ENCODE measurements at regions not wholly inside any gene's neighbourhood (a gene's known extent, or its start where the extent isn't known, plus 50 kb on each side); places are given as distances from the start of the nearest gene placed in this dataset.
"Not testable (repeated sequence)": the region's sequence is repeated elsewhere in the genome, so short reads cannot be mapped to it uniquely, and the experiment has no call there.

DNA sequence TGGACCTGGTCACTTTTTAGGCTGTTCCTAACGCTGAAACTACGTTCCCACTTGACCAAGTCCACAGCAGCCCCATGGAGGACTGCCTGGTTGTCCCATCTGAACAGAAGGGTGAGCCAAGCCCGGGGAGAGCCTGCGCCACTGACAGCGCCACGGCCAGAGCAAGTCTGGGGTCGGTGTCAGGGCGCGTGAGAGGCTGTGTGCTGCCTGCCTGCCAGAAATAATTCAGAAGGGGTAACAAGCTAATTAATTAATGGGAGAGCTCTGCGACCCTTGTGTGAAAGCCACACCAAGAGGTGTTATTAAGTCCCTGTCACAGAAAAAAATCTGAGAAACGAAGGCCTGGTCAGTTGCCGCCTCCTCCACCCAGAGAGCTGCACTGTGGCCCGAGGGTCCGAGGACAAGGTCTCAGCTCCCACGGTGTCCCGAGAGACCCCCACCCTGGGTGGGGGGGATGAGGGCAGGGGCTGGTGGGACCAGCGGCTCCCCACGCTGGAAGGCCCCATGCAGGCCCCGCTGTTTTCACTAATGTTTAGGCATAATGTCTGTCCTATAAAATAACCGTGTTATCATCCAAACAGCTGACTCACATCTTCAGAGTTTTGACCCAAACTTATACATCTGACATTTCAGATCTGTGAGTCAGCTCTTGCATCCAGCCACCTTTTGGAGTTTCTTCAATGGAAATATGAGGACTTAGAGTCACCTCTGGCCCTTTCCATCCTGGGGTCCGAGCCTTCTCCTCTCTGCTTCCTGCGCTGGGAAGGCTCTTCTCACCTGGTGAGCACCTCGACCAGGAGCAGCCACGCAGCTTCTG is 58.5 kb downstream of the DLL1 start:
- DNase-seq: no peak

DNA sequence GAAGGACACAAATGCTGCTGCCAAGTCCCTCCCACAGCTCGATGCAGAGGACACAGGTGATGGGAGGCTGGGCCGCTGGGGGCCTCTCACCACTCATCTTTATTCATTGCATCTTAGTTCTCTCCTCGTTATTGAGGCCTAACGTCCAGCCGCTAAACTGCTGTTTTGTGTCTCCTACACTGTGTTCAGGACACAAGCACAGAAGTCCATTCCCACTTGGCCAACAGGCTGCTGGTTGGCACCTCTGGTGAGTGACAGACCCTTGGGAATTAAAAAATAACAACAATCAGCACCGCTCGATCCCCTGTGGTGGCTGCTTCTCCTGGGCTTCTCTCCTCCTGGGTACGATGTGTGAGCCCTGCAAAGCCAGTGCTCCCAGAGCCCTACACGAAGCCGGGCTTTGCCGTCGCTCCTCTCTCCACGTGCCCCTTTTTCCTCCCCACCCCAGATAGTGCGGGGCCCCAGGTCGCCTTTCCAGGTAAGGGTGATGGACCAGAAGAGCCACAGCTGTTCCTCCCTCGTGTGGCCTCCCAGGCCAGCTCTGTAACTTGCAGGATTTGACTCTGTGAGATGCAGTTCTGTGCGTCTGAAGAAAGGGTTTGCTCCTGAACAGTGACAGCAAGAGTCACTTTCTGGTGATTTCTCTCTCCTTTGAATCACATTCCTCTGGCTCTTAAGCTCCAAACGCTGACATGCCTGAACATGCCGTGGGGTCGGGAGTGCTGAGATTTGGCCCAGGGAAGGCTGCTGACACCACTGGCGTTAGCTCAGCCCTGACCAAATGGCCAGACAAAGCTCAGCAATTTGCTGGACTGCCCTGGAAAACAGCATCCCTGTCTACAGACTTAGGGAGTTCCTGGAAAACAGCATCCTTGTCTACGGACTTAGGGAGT is 59.3 kb downstream of the DLL1 start:
- DNase-seq: no peak

DNA sequence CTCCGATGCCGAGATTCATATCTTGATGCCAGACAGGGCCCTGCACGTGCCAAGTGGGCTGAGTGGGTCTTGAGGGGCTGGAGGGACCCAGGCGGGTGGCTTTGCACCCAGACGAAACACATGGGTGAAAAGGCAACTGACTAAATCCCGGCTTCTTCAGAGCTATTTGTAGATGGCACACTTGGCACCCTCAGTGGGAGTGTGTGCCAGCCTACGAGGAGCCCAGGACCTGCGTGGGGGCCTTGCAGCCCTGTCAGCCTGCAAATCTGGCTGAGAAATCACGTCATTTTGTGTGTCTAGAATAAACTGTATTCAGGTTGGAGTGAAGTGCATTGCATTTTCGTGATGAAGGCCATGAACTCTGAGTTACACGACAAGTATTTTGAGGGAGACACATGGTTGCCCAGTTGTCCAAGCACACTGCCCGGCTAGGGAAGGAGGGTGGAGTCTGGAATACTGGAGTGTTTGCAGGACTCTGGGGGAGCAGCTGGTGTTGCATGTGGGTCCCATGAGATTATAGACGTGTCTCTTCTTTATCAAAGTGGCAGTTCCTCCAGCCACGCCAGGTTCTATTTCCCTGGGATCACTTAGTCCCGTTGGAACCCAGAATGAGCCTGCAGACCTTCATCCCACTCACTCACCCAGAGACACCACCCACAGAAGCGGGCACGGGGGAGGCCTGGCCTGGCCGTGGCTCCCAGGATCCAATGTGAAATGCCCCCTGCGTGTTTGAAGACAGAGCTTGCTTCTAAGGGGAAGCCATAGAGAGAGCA is 60.2 kb downstream of the DLL1 start:
- DNase-seq: no peak

DNA sequence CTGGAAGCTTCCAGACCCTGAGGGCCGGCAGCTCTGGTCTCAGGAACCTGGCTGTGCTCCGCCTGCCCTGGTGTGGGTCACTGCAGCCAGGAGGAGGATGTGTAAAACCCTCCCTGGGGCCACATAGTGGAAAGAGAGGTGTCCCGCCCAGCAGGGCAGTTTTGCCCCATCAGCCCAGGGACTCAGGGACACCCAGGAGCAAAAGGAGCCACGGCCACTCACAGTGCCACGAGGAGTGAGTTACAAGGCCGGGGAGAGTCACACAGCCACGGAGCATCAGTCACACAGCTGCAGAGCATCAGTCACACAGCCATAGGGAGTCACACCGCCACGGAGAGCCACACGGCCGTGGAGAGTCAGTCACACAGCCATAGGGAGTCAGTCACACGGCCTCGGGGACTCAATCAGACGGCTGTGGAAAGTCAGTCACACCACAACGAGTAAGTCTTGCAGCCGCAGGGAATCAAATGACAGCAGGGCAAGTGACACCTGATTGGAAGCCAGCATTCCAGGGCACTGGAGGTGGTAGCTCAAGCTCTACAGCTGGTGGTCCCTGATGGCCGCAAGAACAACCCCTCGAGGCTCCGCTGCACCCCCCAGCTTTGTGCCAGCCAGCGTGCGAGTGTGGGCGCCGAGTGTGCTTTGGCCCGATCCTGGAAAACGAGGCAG is 60.9 kb downstream of the DLL1 start:
- no peak for DNase-seq

DNA sequence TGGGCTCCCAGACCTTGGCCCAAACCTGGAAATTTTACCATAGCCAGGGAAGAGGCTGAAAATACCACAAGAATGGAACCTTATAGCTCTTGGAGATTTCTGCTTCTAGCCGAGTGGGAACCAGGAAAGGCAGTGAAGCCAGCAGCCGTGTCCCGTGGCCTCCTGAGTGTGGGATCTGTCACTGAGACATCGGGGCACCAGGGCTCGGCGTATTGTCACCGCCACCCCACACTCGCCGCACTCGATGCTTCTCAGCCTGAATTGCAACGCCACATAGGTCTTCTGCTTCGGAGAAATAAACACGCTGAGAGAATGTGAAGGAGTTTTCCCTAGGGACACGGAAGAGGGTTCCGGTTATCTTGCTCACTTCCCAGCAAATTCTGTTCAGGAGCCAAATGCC is 61.5 kb downstream of the DLL1 start:
- no peak for DNase-seq

DNA sequence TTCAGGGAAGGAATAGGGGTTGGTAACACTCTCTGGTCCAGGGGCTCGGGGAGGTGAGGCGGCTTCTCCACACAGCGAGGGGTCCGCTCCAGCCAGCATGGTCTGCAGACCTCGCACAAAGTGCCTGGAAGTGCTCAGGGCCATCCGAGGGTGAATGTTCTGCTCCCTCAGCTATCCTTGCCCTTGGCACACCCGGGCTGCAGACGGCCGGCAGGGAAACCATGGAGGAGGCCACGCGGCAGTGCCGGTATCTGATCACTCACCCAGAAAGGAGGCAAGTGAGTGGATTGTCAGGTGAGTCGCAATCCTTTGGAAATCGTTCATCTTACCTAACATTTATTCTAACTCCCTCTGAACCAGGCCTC is 62.0 kb downstream of the DLL1 start:
- DNase-seq: no peak

DNA sequence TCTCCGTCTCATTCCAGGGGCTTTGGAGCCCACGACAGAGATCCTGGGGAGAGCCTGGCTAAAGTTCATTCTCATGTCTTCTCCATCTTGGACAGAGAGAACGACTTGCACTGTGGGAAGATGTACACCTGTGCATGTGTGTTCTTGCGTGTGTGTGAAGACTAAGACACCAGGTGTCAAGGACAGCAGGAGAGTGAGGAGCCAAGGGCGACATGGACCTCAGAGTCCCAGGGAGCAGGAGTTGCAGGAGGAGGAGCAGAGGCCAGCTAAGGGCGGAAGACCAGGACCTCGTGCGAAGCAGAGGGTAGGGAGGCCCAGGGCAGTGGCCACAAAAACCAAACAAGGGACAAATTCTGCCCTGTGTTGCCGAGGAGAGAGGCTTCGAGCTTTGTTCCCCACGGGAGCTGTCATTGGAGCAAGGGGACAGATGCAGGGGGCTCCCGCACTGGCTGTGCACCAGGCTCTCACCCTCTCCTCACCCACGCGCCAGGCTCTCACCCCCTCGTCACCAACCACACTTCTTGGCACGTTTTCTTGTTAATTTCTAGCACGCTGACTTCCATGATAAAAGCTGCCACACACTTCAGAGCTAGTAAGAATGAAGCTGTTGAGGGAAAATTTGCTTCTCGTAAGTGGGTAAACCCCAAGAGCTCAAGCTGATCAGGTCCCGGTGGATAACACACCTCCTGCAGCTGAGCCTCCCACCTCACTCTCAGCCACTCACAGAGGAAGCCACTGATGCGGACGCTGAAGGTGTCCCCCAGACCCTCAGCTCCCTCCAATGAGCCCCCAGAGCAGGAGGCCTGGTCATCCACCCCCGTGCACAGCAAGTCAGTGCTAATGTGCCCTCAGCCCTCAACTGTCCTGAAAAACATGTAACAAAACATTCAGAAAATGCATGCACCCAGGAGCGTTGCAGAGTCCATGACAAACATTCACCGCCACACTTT is 62.6 kb downstream of the DLL1 start:
- no peak for DNase-seq

DNA sequence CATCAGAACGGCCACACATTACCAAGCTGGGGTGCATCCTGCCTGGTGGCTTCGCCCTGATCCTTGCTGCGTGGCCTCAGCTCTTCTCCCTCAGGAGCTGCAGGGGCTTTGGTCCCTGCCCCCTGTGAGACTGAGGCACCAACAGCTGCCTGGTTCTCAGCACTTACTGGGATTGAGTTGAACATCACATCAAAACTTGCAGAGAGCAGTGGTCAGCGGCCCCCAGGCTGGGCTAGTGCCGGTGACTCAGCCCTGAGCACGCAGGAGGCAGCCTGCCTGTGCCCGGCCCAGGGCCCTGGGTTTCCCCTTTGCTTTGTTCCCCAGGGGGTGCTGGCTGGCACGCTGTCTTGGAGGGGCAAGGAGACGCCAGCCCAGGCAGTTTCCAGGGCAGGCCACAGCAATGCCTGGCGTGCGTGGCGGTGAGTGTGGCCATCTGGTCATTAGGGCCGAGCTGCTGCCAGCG is 63.3 kb downstream of the DLL1 start:
- DNase-seq: no peak

DNA sequence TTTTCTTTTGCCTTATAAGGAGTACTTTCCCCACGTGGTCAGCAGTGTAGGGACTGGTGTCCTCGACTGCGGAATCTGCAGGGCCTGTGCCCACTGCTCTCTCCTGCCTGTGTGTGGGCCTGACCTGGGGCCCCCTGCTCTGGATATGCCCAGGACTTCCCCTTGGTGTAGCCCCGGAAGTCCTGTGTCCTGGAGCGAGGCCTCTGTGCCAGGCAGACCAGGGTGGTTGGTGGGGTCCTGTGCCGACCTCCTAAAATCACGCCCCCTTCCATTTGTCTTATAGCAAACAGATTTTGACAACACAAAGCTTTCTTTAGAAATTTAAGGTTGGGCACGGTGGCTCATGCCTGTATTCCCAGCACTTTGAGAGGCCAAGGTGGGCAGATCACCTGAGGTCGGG is 64.2 kb downstream of the DLL1 start:
- no peak for DNase-seq

DNA sequence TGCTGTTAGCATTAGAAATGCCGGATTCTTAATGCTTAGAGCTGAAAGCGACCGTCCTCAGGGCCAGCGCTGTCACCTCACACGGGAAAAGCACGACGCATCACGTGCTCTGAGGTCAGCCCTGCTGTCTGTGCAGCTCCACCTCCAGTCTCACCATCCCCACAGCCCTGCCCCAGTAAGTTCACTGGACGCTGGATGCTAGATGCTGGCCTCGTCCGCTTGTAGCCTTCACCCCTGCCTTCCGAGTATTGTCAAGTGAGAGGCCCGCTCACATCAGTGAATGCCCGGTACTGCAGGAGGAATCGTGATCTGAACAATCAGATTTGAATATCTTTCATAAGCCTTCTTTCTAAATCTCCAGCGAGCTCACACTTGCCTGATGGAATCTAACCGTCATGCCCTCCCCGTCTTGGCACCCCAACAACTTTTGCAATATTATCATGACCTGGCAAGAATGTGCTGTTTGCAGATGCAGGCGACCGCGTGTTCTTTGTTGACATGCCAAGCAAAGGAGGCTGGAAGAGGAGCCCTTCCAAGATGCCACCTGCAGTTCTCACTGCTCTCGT is 64.9 kb downstream of the DLL1 start:
- DNase-seq: no peak

DNA sequence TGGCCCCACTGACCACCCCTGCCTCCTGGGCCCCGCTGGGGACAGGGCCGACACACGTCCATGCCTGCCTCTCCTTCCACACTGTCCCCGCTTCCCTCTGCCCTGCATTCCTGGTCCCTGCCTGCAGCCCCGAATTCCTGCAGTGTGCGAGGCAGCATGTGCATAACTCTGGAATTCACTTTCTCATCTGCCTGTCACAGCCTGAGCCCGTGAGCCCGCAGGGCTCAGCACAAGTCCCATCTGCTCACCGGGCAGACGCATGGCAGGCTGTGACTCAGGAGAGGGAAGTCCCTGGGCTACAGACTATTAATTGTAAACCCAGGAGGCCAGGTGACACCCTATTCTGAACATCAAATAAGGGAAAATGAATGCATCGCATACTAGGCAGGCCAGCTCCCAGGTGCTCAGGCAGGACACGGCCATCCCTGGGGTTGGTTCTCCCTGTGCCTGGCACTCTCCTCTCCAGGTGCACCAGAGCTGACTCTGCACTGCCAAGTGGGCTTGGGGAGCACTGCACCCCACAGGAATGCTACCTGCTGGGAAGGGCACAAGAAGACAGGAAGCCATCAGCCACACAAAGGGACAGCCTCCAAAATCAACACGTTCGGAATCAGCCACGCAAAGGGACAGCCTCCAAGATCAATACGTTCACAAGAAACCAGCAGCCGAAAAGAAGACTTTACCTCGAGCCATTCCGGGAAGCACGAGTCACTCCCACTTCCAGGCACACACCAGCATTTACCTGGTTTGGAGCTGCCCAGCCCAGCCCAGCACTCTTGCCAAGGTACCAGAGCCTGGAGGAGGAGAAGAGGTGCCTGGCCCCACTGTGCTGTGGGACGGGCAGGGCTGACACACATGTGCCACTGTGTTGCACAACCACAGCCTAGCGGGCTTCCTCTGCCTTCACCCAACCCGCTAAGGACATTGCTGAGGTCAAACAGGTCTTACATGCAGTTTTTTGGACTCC is 65.9 kb downstream of the DLL1 start:
- no peak for DNase-seq

DNA sequence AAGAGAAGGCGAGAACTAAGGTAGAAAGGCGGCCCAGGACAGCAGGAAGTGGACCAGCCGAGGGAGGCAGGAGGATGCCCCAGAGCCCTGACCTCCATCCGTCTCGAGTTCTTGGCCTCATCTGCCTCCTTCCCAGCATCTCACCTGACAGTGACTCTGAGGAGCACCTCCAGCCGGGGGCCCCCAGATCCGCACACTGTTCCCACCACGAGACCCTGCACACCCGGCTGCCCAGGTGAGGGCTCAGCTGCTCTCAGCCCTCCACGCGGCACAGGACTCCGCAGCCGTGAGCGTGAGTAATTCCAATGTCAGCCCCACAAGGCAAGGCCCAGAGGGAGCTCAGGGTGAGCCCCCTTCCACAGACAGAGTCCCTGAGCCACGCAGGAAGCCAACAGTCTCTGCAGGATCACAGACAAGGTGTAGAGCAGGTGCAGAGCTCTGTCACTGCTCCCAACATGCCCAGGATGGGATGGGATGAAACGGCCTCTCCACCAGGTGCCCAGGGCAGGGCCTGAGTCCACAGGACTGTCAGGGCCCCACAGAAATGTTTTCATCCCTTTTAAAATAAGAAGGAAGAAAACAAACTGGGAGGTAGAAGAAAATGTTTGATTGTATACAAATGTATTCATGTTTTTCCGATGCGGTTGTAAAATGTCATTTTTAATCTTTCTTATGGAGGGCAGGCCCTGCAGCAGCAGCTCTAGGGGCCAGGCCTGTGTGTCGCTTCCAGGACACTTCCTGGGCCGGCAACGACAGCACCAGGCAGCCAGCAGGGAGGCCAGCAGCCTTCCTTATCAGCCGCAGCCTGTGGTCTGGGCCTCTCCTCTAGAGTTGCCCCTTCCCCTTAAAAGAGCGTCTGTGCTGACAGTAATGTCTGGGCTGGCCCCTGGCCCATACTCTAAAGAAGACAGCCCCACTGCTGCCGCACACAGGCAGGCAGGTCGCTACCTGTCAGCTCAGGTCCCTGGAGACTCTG is 66.9 kb downstream of the DLL1 start:
- no peak for DNase-seq

DNA sequence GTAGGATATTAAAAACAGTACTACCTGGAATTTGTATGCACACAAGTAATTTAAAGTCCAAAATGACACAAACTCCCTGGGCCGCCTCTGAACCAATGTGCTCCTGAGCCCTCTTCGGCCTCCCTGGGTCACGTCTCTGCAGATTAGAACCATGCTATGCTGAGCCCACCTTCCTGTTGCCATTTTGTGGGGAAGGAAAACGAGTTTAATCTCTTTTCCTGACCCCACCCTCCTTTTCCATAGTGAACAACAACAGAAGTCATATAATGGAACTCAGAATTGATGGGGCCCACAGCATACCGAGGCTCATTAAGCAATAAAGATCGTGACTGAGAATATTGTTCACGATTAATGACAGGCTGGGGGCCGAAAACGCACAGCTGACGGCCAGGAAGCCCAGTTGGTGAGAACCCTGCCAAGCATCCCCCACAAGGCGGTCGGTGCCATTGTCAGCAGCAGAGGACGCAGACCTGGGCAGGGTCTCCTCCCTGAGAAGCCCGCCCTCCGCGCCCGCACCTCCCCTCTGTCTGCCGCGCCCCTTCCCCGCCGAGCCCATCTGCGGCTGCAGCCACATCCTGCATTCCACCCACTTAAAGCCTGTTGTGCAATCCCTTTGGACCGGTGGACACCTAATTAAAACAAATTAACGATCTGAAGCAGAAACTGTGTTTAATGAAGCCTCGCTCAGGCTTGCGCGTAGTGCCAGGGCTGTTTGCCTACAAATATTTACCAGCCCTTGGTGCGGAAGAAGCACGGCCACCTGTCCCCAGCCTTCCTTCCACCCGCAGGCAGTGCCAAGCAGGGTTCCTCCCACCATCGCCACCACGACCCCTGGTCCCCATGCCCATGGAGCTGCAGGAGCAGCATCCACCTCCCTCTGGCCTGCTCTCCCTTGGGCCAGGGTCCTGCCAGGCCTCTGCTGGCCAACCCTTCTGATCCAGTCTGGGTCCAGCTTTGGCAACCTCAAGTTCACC is 68.1 kb downstream of the DLL1 start:
- no peak for DNase-seq

DNA sequence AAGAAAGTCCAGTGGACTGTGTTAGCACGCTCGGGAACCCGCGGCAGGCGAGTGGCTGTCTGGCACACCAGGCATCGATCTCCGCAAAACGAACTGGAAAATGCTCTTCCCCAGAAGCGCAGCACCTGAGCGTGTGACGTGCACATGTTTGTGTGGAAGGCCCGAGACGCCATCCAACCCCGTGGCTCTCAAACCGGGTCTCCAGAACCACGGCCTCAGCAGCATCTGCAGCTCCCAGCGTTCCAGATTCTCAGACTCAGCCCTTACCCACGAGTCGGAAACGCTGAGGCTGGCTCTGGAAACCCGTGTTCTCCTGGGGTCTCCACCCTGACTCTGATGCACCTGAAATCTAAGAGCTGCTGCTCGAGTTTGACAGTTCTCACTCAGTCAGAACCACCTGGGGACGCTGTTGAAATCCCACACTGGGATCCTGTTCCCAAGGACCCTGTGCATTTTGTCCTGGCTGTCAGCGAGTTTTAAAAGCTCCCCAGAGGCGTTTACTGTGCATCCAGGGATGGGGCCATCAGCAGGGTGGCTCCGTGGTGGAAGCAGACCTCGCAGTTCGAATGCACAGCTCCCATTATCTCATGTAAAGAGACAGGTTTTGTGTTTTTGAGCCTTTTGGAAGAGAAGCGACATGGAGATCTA is 69.0 kb downstream of the DLL1 start:
- no peak for DNase-seq

DNA sequence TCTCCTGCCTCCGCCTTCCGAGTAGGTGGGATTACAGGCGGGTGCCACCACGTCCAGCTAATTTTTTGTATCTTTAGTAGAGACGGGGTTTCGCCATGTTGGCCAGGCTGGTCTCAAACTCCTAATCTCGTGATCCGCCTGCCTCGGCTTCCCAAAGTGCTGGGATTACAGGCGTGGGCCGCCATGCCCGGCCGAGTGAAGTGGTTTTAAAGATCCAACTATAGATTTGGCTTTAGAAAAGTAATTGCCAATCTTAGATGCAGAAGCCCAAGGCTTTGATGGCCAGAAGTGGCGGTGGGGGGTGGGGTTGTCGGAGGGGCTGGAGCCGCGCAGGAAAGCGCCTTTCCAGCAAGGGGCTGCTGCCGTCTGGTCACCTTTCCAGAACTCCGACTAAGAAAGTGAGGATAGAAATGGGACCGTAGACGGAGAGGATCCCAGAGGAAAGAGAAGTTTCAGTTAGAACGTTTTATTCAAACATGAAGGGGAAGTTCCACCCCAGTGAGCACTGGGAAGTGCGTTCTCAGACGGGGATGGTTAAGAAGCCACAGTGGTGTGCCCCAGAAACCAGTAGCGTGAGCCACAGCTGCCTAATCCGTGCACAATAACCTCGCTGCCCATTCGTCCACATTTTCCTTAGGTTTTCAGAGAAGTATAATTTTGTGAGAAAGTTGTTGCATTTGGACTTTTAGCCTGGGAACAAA is 69.7 kb downstream of the DLL1 start:
- DNase-seq: no peak

DNA sequence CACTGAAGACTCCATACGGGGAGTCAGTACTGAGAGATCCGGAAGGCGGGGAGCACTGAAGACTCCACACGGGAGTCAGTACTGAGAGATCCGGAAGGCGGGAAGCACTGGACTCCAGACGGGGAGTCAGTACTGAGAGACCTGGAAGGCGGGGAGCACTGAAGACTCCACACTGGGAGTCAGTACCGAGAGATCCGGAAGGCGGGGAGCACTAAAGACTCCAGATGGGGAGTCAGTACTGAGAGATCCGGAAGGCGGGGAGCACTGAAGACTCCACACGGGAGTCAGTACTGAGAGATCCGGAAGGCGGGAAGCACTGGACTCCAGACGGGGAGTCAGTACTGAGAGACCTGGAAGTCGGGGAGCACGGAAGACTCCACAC is 77.2 kb downstream of the DLL1 start:
- DNase-seq: not testable (repeated sequence)

Measured in KG1 (cell line).